ENCODE measurements at regions not wholly inside any gene's neighbourhood (a gene's known extent, or its start where the extent isn't known, plus 50 kb on each side); places are given as distances from the start of the nearest gene placed in this dataset.

- TF ChIP-seq POLR2AphosphoS5 (IDR thresholded peaks at IDR 0.05; ENCODE audit: low read depth, low read length), result no peak
Observed at GRCh38 chr6:143585241-143585640, 73.7 kb upstream of the FUCA2 start (continued).

All from H1 (cell line).